OCI-LY1 (cell line): ENCODE measurements at regions not wholly inside any gene's neighbourhood (a gene's known extent, or its start where the extent isn't known, plus 50 kb on each side); places are given as distances from the start of the nearest gene placed in this dataset.

ENCODE experiments used
- H2AFZ ChIP-seq: fragments of 200-600 bp; sonication (generic), shearing (Covaris generic); 2 replicates; pipeline ENCODE4 v1.6.0; 2014; ENCODE audit warnings: antibody characterized with exemption, mild to moderate bottlenecking, low read length
- H3F3A ChIP-seq: fragments of 200-600 bp; sonication (generic), shearing (Covaris generic); 2 replicates; pipeline ENCODE4 v1.6.0; 2014; ENCODE audit warnings: mild to moderate bottlenecking, antibody characterized with exemption, low read length, moderate library complexity; ENCODE audit not compliant: insufficient read depth
- H3K27ac ChIP-seq: fragments of 200-600 bp; sonication (generic); 2 replicates; pipeline ENCODE4 v1.5.1; 2014; ENCODE audit warnings: low read length, mixed run types, mild to moderate bottlenecking, low read depth; ENCODE audit not compliant: poor library complexity, severe bottlenecking
- H3K27me3 ChIP-seq: fragments of 200-600 bp; sonication (generic); 2 replicates; pipeline ENCODE4 v1.6.0; 2014; ENCODE audit warnings: antibody characterized with exemption, mild to moderate bottlenecking, low read length, moderate library complexity; ENCODE audit not compliant: insufficient read depth
- H3K36me3 ChIP-seq: fragments of 200-600 bp; sonication (generic); 2 replicates; pipeline ENCODE4 v1.6.1; 2014; ENCODE audit warnings: mild to moderate bottlenecking, antibody characterized with exemption, low read length, moderate library complexity, mixed read lengths; ENCODE audit not compliant: insufficient read depth
- H3K4me1 ChIP-seq: fragments of 200-600 bp; sonication (generic); 2 replicates; pipeline ENCODE4 v1.5.1; 2014; ENCODE audit warnings: mild to moderate bottlenecking, low read length, moderate library complexity; ENCODE audit not compliant: insufficient read depth, severe bottlenecking
- H3K4me2 ChIP-seq: fragments of 200-600 bp; sonication (generic), shearing (Covaris generic); 2 replicates; pipeline ENCODE4 v1.6.1; 2014; ENCODE audit warnings: low read length
- H3K4me3 ChIP-seq: fragments of 200-600 bp; sonication (generic); 2 replicates; pipeline ENCODE4 v1.5.1; 2014; ENCODE audit warnings: low read length, low read depth, mild to moderate bottlenecking, mixed read lengths; ENCODE audit not compliant: poor library complexity, severe bottlenecking
- H3K79me2 ChIP-seq: fragments of 200-600 bp; shearing (Covaris generic); 2 replicates; pipeline ENCODE4 v1.6.1; 2016; ENCODE audit warnings: mixed run types, low read length, mixed read lengths; ENCODE audit not compliant: insufficient read depth
- H3K9ac ChIP-seq: fragments of 200-600 bp; sonication (generic), shearing (Covaris generic); 2 replicates; pipeline ENCODE4 v1.6.1; 2014; ENCODE audit warnings: mild to moderate bottlenecking, low read length, mixed read lengths
- H3K9me2 ChIP-seq: fragments of 200-600 bp; sonication (generic), shearing (Covaris generic); 2 replicates; pipeline ENCODE4 v1.6.1; 2014; ENCODE audit warnings: low read depth, mild to moderate bottlenecking, low read length, mixed read lengths
- H3K9me3 ChIP-seq: fragments of 200-600 bp; shearing (Covaris generic); 2 replicates; pipeline ENCODE4 v1.6.1; 2014; ENCODE audit warnings: low read length, mixed read lengths
- H4K20me1 ChIP-seq: fragments of 200-600 bp; sonication (generic), shearing (Covaris generic); 2 replicates; pipeline ENCODE4 v1.6.0; 2016; ENCODE audit warnings: mild to moderate bottlenecking, low read length; ENCODE audit not compliant: insufficient read depth
- CTCF ChIP-seq: fragments of 200-600 bp; sonication (generic), shearing (Covaris generic); IDR thresholded peaks from 2 replicates; pipeline ENCODE4 v1.5.1; 2017; ENCODE audit warnings: mild to moderate bottlenecking, antibody characterized with exemption, low read length, moderate library complexity, mixed read lengths
- EZH2 ChIP-seq: fragments of 200-600 bp; sonication (generic), shearing (Covaris generic); IDR thresholded peaks from 2 replicates; pipeline ENCODE4 v1.8.0; 2017; ENCODE audit warnings: borderline replicate concordance, mixed run types, mild to moderate bottlenecking, antibody characterized with exemption, low read length, moderate library complexity, mixed read lengths

- H3K27ac ChIP-seq, result no peak overlapping the region
- no peak overlapping the region for H2AFZ ChIP-seq
- no peaks in the 10 kb centered on the region for H3K9me2 ChIP-seq
- H3K36me3 ChIP-seq, result no peaks in the 10 kb centered on the region
- no peak overlapping the region for H3K9ac ChIP-seq
- H3K9me3 ChIP-seq, result no peaks in the 10 kb centered on the region
- no peaks in the 10 kb centered on the region for H3F3A ChIP-seq
- no peaks in the 10 kb centered on the region; the same call in 1 of the 2 replicates for H3K27me3 ChIP-seq
- TF ChIP-seq CTCF (no peak), EZH2 (no peak)
- no peaks in the 10 kb centered on the region for H3K4me1 ChIP-seq
- no peak overlapping the region for H3K4me2 ChIP-seq
- H3K4me3 ChIP-seq, result no peak overlapping the region
- no peaks in the 10 kb centered on the region for H3K79me2 ChIP-seq
- no peaks in the 10 kb centered on the region for H4K20me1 ChIP-seq
These were observed 1105.0 kb downstream of the BRD1 start for GRCh38 chr22:48722661-48723060.

- no peak overlapping the region for H3K4me3 ChIP-seq
- no peaks in the 10 kb centered on the region for H3K79me2 ChIP-seq
- H3K9ac ChIP-seq, result no peak overlapping the region
- no peaks in the 10 kb centered on the region for H3K36me3 ChIP-seq
- no peak overlapping the region for H2AFZ ChIP-seq
- H3K27ac ChIP-seq, result no peak overlapping the region
- TF ChIP-seq CTCF, result no peak
- no peak for TF ChIP-seq EZH2
- no peaks in the 10 kb centered on the region; the same call in 1 of the 2 replicates for H3K27me3 ChIP-seq
- H3K9me3 ChIP-seq, result no peaks in the 10 kb centered on the region
- no peaks in the 10 kb centered on the region for H3K9me2 ChIP-seq
- H4K20me1 ChIP-seq, result no peaks in the 10 kb centered on the region
- H3F3A ChIP-seq, result no peaks in the 10 kb centered on the region
- H3K4me1 ChIP-seq, result no peaks in the 10 kb centered on the region
- H3K4me2 ChIP-seq, result no peak overlapping the region
These were observed 1106.3 kb downstream of the BRD1 start for GRCh38 chr22:48721395-48721669.

- Histone ChIP-seq H3K36me3 (no peaks in the 10 kb centered on the region), H2AFZ (no peak overlapping the region), H3K27ac (no peak overlapping the region), H4K20me1 (no peaks in the 10 kb centered on the region), H3K27me3 (no peaks in the 10 kb centered on the region; the same call in 1 of the 2 replicates), H3K9me3 (no peaks in the 10 kb centered on the region), H3K4me2 (no peak overlapping the region), H3K4me1 (no peaks in the 10 kb centered on the region), H3K9ac (no peak overlapping the region), H3F3A (no peaks in the 10 kb centered on the region), H3K4me3 (no peak overlapping the region), H3K79me2 (no peaks in the 10 kb centered on the region), H3K9me2 (no peaks in the 10 kb centered on the region)
- TF ChIP-seq EZH2 (no peak), CTCF (no peak)
These were observed 1106.8 kb downstream of the BRD1 start for GRCh38 chr22:48720662-48721394.
